ENCODE measurements at regions not wholly inside any gene's neighbourhood (a gene's known extent, or its start where the extent isn't known, plus 50 kb on each side); places are given as distances from the start of the nearest gene placed in this dataset.

DNA sequence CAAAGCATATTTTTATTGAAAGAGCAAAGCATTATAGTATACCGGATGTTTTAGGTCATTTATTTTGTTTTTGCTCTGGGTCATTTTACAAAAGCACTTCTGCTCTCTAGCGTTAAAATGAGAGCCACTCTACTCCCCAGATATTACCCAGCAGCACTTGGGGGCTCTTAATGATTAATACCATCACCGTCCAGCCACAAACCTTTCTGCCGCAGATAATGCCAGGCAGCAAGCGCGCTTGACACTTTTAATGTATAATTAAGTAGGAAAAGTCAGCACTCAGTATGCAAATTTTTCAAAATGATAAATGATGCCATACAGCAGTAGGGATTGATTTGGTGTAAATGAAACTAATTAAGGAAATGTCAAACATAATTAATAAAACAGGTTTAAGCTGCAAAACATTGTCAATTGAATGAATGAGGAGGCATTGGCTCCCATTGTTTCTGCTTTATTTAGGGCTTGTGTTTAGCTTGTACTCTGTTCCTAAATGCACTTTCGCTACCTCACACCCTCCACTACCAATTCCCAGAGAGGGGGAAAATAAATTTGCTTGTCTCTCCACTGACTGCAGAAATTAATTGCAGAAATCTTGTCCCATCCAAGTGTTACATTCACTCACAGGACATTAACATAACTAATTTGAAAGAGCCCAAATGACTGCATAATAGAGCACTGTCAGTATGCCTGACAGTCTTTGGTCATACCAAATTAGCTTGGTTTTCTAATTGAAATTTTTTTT lies 358.8 kb upstream of the ARRDC3 start:
- Histone ChIP-seq H3K36me3 (no peaks in the 10 kb centered on the region), H3K27me3 (no peaks in the 10 kb centered on the region), H3K27ac (no peak overlapping the region), H3K9me3 (no peaks in the 10 kb centered on the region), H3K4me3 (no peak overlapping the region), H3K4me1 (no peaks in the 10 kb centered on the region)
- WGBS, 2 donors, result 72 to 79% methylated on average over 7 of the region's 7 CpGs
- DNase-seq, result no peak
- TF ChIP-seq POLR2A (IDR thresholded peaks at IDR 0.05) (no peak), CTCF (IDR thresholded peaks at IDR 0.05) (no peak)
- intact Hi-C loops (cut with DNase I), result no loop called here

GRCh38 chr5:91730026-91730425 lies 346.9 kb upstream of the ARRDC3 start:
- Histone ChIP-seq H3K4me1 (no peaks in the 10 kb centered on the region), H3K4me3 (no peak overlapping the region), H3K36me3 (no peaks in the 10 kb centered on the region), H3K9me3 (no peaks in the 10 kb centered on the region), H3K27ac (no peak overlapping the region), H3K27me3 (no peaks in the 10 kb centered on the region)
- intact Hi-C loops (cut with DNase I), result no loop called here
- TF ChIP-seq CTCF (IDR thresholded peaks at IDR 0.05) (no peak), POLR2A (IDR thresholded peaks at IDR 0.05) (no peak)
- no peak for DNase-seq
- 60 to 83% methylated on average over 1 of the region's 1 CpG for WGBS, 2 donors

GRCh38 chr5:91727463-91727862 lies 344.3 kb upstream of the ARRDC3 start:
- Histone ChIP-seq H3K27ac (no peak overlapping the region), H3K4me1 (no peaks in the 10 kb centered on the region), H3K36me3 (no peaks in the 10 kb centered on the region), H3K27me3 (no peaks in the 10 kb centered on the region), H3K9me3 (no peaks in the 10 kb centered on the region), H3K4me3 (no peak overlapping the region)
- no peak for DNase-seq
- intact Hi-C loops (cut with DNase I), result no loop called here
- TF ChIP-seq POLR2A (IDR thresholded peaks at IDR 0.05) (no peak), CTCF (IDR thresholded peaks at IDR 0.05) (no peak)
- WGBS, 2 donors, result 5 to 15% methylated on average over 1 of the region's 1 CpG

DNA sequence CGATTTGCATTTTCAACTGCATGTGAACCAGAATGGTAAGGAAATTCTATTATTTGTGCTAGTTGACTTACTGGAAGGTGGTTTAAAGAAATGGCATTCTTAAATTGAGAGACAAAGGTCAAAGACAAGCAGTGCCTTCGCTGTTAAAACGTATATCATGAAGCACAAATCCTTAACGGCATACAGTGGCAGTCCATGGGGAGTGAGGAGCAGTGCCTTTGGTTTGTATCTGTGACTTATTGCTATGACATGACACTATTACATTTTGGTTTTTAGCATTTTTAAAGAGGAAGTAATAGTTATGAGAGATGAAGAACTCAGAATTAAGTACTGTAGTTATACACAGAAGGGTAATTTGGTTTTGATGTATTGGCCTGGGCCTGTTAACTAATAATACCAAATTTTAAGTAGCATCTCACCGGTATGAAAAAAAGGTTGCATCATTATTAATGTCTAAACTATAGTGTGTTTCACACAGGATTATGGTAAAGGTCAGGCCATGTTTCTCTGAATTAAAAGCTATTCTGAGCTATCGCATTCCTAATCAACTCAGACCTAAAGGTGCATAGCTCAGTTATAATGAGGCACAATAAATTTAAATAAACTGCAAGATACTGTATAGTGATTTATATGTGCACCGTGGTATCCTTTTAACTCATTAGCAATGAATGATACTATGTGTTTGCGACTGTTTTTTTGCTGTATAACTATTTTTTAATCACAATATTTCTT lies 339.8 kb upstream of the ARRDC3 start:
- H3K27me3 ChIP-seq, result no peaks in the 10 kb centered on the region
- 69 to 75% methylated on average over 8 of the region's 8 CpGs for WGBS, 2 donors
- H3K36me3 ChIP-seq, result no peaks in the 10 kb centered on the region
- no peaks in the 10 kb centered on the region for H3K4me1 ChIP-seq
- TF ChIP-seq CTCF (IDR thresholded peaks at IDR 0.05) (no peak), POLR2A (IDR thresholded peaks at IDR 0.05) (no peak)
- H3K9me3 ChIP-seq, result no peaks in the 10 kb centered on the region
- no peak for DNase-seq
- no peak overlapping the region for H3K27ac ChIP-seq
- H3K4me3 ChIP-seq, result no peak overlapping the region
- intact Hi-C loops (cut with DNase I), result no loop called here

DNA sequence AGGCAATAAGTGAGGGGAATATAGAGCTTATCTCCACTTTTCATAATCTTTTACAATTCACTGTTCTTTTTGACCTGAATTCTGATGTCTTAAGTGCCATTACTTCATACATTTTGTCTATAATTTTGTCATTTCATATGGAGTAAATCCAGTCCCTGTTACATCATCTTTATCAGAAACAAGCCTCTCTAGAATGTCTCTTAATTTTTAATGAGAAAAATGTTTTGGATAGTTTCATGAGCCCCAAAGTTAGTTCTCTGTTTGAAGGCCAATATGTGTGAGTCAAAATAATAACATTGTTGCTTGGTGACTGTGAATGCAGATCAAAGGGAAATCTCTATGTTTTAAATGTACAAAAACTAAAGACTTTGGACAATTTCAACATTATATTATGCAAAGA lies 329.6 kb upstream of the ARRDC3 start:
- DNase-seq, result no peak
- intact Hi-C loops (cut with DNase I), result no loop called here
- TF ChIP-seq CTCF (IDR thresholded peaks at IDR 0.05), result no peak
- no peak for TF ChIP-seq POLR2A (IDR thresholded peaks at IDR 0.05)
- H3K9me3 ChIP-seq, result no peaks in the 10 kb centered on the region
- H3K27ac ChIP-seq, result no peak overlapping the region
- H3K27me3 ChIP-seq, result no peaks in the 10 kb centered on the region
- H3K4me3 ChIP-seq, result no peak overlapping the region
- no peaks in the 10 kb centered on the region for H3K36me3 ChIP-seq
- H3K4me1 ChIP-seq, result no peaks in the 10 kb centered on the region
